Esophagus muscularis mucosa (tissue), 3 donors: ENCODE measurements at regions not wholly inside any gene's neighbourhood (a gene's known extent, or its start where the extent isn't known, plus 50 kb on each side); places are given as distances from the start of the nearest gene placed in this dataset.

ENCODE experiments used
- EP300 ChIP-seq: sonication (generic); formaldehyde crosslinking; IDR thresholded peaks from one replicate; pipeline ENCODE4 v1.6.1; 2017; ENCODE audit warnings: antibody characterized with exemption
- TF ChIP-seq, protein P1 (sequence below), 3 experiments: fragments of 200-600 bp in 2 of 3; fragments of 450-650 bp in 1 of 3; sonication (generic) in 2 of 3; IDR thresholded peaks; one replicate each; pipeline ENCODE4 v1.5.1; 2017 to 2019; ENCODE audit warnings: antibody characterized with exemption in 3 of 3, mild to moderate bottlenecking in 2 of 3, moderate library complexity in 1 of 3

GRCh38 chr2:78093436-78093835 lies 571.3 kb upstream of the LRRTM4 start:
- TF ChIP-seq, protein P1, sequence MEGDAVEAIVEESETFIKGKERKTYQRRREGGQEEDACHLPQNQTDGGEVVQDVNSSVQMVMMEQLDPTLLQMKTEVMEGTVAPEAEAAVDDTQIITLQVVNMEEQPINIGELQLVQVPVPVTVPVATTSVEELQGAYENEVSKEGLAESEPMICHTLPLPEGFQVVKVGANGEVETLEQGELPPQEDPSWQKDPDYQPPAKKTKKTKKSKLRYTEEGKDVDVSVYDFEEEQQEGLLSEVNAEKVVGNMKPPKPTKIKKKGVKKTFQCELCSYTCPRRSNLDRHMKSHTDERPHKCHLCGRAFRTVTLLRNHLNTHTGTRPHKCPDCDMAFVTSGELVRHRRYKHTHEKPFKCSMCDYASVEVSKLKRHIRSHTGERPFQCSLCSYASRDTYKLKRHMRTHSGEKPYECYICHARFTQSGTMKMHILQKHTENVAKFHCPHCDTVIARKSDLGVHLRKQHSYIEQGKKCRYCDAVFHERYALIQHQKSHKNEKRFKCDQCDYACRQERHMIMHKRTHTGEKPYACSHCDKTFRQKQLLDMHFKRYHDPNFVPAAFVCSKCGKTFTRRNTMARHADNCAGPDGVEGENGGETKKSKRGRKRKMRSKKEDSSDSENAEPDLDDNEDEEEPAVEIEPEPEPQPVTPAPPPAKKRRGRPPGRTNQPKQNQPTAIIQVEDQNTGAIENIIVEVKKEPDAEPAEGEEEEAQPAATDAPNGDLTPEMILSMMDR (IDR thresholded peaks at IDR 0.05) = no peak
- TF ChIP-seq EP300 = no peak
